Mesenteric fat pad (tissue), 1 donor: ENCODE measurements at regions not wholly inside any gene's neighbourhood (a gene's known extent, or its start where the extent isn't known, plus 50 kb on each side); places are given as distances from the start of the nearest gene placed in this dataset.
"Not testable (repeated sequence)": the region's sequence is repeated elsewhere in the genome, so short reads cannot be mapped to it uniquely, and the experiment has no call there.

Experiments
- DNase-seq: peaks from one replicate; pipeline ENCODE4 v3.0.0-alpha.2; 2020; ENCODE audit warnings: low spot score
- donor health status: DM: yes; HTN: yes; CAD: no.

DNA sequence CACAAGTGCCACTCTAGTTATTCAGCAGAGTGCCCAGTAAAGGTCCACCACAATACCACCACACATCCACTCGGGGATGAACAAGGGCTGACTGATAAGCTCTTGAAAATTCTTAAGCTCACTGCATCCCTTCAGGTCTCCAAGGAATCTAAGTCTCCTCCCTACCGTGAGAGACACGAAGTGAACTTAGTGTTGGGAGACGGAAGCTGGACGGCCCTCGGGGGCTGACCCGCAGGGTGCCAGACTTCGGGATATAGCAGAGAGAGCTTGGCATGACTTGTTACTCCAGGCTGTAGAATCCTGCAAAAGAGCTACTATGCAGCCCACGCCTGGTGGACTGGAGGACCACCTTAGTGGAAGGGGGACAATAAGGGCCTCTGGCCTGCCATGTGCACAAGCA is 75.1 kb downstream of the LYZL1 start:
- not testable (repeated sequence) for DNase-seq

DNA sequence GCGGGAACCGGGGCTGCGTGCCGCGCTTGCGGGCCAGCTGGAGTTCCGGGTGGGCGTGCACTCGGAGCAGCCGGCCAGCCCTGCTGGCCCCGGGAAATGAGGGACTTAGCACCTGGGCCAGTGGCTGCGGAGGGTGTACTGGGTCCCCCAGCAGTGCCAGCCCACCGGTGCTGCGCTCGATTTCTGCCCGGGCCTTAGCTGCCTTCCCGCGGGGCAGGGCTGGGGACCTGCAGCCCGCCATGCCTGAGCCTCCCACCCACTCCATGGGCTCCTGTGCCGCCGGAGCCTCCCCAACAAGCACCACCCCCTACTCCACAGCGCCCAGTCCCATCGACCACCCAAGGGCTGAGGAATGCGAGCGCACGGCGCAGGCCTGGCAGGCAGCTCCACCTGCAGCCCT is 77.3 kb downstream of the LYZL1 start:
- peak; percentile 82 for DNase-seq

DNA sequence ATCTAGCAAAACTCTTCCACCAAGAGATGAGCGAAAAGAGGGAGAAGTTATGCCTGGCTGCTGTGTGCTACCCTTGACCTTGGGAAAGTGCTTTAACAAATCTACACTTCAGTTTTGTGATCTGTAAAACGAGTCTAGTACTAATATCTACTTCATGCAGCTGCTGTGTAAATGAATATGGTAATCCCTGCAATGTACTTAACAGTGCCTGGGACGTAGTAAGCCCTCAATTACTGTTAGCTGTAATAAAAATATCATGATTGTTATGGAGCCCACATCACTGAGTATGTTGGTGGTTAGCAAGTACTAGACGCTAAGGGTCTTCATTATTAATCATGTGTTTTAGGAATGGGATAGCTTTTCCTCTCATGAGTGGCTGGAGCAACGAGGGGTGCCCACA is 80.5 kb downstream of the LYZL1 start:
- DNase-seq, result no peak

DNA sequence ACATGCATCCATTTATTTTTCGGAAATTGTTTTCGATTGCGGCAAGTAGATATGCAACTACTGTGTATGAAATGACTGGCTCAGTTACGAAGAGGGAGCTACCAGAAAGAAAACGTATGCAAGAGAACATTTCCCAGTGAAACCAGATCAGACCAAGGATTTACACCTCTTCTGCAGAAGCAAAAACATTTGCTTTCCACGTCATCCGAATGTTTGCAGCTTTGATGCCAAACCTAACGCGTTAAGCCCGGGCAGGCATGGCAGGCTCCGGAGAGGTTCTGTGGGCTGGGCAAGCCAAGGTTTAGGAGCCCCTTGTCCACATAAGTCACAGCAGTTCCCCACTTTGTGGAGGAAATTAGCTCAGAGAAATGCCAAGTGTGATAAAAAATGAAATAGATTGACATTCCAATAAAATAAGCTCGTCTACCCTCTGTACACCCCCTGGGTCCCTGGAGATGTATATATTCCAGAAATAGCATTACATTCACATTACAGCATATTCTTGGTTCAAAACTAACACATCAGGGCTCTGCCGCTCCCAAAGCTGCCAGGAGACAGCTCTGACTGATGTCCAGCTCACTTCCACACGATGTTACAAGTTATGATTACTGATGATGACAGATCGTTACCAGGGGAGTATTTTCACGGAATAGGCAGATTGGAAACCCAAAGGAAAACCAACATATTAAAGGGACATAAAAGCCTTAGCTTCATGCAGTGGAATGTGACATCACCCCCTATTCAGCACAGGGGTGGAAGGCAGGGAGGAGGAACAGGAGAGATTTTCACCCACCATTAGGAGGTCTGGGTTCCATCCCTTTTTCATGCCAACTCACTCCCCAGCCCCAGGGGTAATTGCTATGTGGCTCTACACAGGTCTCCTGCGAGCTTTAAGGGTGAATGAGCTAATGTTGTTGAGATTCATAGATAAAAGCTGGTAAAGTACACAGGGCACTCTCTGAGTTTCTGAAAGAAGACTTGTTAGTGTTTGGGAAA is 81.5 kb downstream of the LYZL1 start:
- no peak for DNase-seq

DNA sequence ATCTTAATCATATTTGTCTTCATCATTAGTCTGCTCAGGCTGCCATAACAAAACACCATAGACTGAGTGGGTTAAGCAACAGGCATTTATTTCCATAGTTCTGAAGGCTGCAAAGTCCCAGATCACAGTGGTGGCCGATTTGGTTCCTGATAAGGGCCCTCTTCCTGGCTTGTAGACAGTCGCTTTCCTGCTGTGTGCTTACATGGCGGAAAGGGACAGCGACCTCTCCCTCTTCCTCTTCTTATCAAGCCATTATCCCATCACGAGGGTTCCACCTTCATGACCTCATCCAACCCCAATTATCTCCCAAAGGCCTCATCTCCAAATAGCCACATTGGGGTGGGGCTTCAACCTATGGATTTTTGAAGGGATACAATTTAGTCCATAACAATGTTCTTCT is 84.0 kb downstream of the LYZL1 start:
- peak; percentile 12 for DNase-seq

DNA sequence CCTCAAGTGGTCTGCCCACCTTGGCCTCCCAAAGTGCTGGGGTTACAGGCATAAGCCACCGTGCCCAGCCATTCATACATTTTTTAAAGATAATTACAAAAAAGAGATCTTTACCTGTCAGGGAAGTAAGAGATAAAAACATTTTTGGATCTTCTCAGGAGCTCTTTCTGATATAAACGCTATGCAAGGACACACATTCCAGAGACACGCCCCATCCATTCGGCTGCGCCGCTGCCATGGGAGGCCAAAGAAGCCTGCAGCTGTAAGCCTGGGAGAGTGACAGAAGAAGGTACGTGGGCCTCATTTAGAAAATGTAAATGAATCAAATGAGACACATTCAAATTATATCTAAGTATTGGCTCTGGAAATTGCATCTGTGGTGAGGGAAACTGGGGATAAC is 85.3 kb downstream of the LYZL1 start:
- peak; percentile 74 for DNase-seq

DNA sequence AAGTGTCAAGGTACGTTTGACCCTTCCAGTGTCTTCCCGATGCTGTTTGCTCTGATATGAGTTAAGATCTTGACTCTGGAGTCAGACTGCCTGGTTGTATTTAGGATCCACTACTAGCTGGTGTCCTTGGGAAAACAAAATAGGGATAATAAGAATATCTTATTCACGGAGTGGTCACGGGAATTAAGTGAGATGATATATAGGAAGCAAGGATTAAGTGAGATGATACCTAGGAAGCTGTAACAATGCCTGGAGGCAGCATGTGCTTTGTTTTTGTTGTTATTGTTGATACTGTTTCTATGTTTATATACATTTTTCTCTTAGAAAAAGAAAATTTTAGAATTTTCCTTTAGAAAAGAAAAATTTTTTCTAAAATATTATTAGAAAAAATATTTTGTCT is 87.0 kb downstream of the LYZL1 start:
- DNase-seq, result no peak

DNA sequence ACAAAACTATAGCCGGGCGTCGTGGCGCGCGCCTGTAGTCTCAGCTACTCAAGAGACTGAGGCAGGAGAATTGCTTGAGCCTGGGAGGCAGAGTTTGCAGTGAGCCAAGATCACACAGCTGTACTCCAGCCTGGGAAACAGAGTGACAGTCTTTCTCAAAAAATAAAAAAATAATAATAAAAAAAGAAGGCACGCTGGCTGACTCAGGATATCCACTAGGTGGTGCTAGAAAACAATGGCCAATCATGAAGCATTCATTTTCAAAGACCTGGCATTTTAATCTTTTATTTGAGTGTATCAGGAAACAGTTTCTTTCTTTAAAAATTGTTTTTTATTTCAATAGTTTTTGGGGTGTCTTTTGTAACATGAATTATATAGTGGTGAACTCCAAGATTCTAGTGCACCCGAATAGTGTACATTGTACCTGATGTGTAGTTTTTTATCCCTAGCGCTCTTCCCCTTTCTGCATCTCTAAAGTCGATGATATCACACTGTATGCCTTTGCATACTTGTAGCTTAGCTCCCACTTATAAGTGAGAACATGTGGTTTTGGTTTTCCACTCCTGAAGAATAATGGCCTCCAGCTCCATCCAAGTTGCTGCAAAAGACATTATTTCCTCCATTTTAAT is 88.6 kb downstream of the LYZL1 start:
- DNase-seq, result no peak

DNA sequence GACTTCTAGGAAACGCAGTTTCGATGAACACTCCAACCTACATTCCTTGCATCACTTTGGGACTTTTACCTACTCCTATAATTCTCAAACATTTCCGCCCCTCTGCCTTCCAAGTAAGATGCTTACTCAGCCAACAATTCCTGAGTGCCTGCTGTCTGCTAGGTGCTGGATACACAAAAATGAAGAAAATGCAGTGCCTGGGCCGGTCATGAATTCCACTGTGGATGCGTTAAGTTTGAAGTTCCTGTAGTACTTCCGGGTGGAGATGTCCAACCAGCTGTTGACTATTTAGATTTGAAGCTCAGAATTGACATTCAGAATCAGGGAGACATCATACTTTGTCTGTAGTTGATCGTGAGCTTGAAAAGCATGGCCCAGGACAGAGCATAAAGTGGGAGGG is 89.2 kb downstream of the LYZL1 start:
- no peak for DNase-seq

DNA sequence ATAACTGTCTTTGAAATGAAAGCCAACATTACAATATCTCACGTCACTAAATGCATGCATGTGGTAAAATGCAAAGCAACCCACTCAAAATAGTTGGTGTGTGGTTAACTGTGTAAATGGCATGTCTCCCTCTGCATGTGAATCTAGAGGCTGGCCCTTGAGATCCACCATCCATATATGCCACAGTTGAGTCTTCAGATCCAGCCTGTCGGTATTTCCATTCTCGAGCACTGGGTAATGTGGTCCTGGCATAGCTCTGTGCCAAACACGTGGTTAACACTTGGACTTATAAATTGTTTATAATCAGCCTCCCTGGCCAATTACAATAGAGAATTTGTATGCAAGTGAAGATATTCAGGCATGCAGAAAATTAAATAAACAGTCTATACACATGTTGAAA is 90.3 kb downstream of the LYZL1 start:
- DNase-seq, result no peak

DNA sequence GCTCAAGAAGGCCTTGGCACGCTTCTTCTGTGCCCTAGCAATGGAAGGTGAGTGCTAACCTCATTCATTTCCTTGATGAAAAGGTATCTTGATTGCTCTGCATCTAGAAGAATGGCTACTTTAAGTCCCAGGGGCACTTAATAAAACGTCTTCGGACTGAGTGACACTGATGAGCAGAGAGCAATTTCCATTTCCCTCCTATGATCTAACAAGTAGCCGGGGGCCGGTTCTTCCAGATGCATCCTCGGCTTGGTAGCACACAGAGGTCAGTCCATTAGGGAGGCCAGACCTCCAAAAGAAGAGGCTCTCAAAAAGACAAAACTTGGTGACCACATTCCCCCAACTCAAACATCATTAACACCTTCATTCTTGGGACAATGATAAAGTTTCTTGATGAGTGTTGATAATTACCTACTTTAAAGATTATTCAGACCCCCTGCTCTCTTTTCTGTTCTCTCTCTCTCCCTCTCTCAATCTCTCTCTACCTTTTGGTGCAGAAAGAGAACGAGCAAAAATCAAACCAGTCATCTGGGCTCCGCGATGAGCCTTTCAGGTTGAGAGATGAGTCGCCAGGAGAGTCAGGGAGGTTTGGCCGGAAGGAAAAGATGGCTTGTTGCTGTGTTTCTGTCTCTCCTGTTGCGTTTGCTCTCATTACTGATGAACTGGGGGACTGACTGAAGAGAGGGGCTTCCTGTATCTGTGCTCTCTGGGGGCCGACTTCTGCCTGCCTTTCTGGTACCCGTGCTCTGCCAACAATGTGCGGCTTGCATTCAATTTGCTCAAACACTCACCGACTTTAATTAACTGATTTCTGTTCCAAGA is 91.1 kb downstream of the LYZL1 start:
- not testable (repeated sequence) for DNase-seq

DNA sequence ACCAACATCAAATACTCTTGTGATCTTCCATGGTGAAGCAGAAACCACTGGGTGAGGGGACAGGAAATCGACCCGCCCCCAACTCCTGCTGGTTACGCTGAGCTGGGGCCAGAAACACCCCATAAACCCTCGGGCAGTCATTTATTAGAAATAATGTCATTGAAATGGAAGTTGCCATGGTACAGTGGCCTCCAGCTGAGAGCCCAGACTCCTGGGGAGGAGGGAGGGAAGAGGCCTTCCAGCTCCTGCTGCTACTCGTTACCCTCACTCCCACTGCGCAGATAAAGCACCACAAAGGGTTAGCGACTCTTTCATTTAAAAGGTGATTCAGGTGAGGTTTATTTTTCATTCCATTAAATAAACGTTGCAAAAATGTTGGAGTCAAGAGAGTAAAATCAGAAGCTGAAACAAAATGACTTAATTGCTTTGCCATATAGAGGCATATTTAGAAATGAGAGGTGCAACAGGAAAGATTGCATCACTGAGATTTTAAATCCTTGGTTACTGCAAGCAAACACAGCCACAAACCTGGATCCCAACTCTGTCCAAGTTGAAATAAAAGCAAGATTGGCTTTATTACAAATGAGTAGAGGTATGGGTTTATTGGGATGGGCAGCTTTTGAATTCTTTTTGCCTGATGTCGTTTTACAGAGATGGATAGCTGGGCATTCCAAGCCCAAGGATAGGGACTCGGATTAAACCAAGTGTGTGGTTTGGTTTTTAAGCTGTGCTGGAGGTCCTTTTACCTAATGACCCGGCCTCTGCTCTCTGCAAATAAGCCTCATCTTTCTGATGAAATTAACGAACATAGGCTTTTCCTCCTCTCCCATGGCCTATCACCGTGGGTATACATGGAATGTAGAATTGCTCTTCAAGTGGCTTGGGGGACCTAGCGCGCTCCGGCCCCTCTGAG is 92.0 kb downstream of the LYZL1 start:
- not testable (repeated sequence) for DNase-seq

DNA sequence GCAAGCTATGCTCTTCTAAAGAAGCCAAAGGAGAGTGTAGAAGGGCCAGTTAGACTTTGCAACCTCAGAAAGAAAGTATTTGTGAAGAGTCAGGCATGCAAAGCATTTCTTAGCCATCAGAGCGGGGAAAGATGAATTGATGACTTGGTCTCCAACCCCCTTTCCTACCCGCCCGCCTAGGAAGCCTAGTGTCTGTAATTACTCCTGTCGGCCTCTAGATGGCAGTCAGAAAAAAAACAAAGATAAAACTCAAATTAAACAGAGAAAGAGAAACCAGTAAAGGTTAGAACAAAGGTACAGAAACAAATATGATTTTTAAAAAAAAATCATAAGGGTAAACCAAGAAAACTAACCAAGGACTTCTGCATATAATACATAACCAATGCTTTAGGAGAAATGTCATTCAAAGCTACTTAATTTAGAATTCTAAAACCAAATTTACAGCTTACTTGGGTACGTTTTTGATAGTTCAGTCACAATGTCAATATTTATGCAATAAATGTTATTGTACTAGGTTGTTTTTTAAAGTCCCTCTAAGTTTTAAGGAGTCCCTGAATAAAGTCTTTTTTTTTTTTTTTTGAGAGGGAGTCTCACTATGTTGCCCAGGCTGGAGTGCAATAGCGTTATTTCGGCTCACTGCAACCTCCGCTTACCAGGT is 97.6 kb downstream of the LYZL1 start:
- no peak for DNase-seq

DNA sequence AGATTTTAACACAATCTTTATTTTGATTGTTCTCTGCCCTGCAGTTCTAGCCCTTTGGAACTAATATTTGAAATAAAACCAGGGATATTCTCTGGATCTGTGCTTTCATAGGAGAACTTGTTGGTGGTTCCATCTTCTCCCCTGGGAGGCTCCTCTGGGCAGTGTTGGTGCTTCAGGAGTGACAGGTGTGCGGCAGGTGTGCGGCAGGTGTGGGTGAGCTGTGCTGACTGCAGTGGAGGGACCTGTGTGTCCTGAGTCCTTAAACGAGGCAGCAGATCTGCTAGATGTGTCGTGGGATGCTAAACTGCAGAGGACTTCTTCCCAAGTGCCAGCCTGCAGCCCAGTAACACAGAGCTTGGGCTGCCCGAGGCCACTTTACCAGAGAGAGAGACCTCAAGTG is 98.4 kb downstream of the LYZL1 start:
- DNase-seq, result no peak

DNA sequence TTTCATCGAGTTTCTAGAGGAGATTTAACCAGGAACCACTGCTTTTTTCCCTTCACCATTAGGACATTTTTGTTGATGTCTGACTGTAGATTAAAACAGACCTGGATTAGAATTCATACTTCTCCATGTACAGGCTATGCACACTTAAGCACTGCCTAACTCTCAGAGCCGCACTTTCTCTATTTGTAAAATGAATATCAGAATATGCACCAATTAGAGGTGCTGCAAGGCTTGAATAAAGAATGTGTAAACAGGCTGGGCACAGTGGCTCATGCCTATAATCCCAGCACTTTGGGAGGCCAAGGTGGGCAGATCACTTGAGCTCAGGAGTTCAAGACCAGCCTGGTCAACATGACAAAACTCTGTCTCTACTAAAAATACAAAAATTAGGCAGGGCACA is 99.2 kb downstream of the LYZL1 start:
- DNase-seq, result not testable (repeated sequence)

DNA sequence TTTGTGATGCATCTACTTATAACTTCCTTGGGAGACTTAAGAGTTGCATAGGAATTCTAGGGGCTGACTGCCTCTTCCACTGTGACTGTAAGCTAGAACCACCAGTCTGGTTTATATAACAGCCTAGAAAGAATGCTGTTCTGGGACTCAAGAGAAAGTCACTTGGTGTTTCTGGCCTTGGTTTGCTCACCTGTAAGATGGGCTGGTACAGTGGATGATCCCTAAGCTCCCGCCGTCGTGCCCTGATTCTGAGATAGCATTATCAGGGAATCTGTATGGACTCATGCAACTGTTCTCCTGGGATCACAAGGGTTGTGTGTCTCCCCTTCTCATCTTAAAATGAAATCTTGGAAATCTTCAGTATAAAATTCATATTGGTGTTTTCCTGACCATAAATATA is 100.6 kb downstream of the LYZL1 start:
- DNase-seq, result no peak

DNA sequence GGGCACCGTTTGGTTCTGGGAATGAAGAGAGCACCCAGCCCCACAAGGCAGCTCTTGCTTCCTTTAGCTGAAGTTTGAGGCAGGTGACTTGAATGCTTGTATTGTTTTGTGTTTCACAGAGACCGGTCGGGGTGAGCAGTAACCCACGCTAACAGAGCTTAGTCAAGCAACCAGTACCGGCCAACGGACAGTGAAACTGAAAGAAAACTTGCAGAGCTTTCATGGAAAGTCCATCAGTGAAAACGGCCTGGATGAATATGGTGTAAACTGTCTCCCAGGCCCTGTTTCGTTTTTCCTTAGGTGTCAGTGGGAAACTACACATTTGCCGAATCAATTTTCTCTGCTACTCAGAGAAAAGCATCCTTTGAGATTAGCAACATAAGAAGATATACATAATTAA is 101.1 kb downstream of the LYZL1 start:
- DNase-seq, result no peak

DNA sequence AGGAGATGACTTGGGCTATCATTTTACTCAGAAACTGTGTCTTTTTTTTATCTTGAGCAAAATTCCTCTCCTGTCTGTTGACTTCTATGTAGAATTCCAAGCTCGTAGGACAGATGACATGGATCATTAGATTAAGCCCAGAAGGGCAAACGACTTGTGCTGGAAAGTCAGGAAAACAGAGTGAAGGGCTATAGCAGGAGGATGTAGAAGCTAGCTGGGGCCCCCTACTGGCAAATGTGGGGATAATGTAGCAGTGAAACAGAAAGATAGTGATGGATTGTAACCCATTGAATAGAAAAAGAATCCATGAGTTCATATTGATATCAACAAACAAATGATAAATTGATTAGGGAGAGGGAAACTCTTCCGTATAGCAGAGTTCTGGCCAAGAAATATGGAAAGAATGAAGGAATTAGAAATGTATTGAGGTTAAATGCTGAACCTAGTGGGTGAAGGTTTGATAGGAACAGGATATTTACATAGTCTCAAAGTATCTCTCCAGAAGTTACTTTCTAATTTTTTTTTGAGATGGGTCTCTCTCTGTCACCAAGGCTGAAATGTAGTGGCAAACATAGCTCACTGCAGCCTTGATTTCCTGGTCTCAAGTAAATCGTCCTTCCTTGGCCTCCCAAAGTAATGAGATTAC is 103.6 kb downstream of the LYZL1 start:
- DNase-seq, result no peak

DNA sequence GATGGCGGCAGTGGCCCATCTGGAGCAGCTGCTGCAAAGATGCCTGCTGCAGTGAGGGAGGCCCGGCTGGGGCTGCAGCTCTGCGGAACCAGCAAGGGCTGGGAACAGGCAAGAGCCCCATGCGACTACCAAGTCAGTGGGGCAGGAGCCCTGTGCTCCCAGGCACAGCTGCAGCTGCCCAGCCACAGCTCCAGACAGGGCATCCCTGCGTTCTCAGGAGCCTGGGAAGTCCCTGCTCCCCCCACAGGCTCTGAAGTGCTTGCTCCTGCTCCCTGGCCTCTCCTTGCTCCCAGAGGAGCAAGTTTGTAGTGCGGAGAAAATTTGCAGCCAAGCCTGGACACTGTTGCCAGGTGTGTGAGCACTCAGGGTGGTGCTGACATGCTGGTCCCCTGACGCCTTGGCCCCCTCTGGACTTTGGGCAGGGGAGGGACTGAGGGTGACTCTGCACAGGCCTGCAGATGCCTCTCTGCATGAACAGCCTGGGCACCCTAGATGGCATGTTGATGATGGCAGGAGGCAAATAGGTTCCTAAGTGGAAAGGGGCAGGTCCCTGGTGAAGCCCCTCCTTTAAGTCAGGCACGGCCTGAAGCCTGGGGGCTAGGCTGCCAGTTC is 105.6 kb downstream of the LYZL1 start:
- no peak for DNase-seq
